Myocyte (in vitro differentiated cells): ENCODE measurements at regions not wholly inside any gene's neighbourhood (a gene's known extent, or its start where the extent isn't known, plus 50 kb on each side); places are given as distances from the start of the nearest gene placed in this dataset.

Experiments used
- DNase-seq: peaks from one replicate; pipeline ENCODE4 v3.0.0-alpha.2; 2012; ENCODE audit warnings: low read depth

DNA sequence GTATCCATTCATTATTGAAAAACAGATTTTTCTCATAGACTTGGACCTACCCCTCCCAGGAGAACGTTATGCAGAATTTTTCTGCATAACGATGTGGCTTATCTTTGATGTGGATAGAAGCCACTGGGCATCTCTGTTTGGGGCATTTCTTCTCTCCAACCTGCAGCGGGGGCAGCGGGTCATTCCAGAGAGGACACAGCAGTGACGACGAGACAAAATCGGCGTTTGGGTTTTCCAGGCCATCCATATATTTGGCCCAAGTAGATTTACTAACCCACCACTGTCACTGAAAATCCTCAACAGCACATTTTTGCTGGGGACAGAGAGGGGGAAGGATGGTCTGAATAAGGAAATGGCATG is 299.3 kb upstream of the PITRM1 start:
- DNase-seq, result no peak

DNA sequence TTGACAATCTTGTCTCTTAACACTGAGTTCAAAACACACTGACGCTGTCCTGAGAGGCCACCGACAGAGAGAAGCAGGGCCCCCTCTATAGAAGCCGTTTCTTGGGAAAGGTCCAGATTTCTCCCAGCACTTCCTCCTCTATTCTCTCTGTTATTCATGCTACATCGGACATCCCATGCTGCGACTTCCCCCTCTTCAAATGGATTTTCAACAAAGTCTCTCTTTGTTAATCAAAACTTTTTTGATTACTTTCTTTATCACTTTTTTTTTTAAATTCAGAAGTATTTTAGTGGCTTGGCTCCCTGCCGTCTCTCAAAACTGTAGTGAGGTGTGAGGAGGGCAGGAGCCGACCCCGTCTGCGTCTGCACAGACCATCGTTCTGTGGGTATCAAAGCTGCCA is 298.9 kb upstream of the PITRM1 start:
- no peak for DNase-seq

DNA sequence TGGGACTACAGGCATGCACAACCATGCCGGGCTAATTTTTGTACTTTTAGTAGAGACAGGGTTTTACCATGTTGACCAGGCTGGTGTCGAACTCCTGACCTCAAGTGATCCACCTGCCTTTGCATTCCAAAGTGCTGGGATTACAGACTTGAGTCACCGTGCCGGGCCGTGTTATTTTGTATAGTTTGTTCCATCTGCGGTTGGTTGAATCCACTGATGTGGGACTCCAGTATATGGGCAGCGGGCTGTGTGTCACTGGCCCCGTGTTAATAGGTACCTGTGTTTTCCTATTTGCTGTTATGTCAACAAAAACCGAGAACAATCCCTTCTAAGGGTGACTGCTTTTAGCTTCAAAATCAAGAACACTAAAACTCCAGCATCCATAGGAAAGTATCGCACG is 297.6 kb upstream of the PITRM1 start:
- DNase-seq, result no peak

DNA sequence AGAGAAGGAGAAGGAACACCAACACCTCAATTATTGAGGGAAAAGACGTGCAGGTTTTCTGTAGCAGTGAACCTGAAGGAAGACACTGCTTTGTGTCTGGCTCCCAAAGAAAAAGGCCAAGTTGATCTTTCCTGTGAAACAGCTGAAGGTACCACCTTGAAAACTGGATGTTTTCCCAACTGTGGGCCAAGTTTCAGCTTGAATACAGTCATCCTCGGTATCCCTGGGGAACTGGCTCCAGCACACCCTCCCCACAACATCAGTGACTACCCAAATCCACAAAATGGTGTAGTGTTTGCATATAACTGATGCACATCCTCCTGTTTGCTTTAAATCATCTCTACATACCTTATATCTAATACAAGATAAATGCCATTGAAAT is 297.0 kb upstream of the PITRM1 start:
- peak; percentile 70 for DNase-seq

DNA sequence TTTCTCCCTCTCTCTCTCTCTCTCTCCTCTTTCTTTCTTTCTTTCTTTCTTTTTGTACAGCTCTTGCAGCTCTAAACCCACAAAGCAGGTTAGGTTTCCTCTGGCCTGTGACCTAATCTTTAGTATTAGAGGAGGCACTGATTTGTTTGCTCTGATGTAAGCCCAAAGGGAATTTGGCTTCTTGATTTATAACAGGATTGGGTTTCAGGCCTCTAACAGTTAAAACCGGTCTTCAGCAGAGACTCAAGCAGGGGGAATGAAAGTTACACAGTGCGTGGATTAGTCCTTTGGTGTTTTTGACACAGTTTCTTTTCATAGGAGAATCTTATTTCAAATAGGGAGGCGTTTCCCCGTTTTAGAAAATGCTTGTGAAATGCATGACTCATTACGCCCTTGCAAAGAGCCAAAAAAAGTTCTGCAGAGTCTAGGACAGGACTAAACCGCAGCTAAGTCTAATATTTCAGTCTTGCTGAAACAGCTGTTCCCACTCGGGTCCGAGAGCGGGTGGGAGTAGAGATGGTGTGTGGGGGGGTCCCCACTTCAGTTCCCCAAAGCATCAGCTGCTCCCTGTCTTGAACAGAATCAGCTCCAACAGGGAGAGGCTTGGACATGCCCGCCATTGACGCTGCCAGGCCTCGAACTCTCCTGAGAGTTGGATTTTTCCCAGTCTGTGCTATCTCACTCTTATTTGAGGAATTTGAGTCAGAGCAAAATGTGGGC is 296.5 kb upstream of the PITRM1 start:
- peak; percentile 98 for DNase-seq

DNA sequence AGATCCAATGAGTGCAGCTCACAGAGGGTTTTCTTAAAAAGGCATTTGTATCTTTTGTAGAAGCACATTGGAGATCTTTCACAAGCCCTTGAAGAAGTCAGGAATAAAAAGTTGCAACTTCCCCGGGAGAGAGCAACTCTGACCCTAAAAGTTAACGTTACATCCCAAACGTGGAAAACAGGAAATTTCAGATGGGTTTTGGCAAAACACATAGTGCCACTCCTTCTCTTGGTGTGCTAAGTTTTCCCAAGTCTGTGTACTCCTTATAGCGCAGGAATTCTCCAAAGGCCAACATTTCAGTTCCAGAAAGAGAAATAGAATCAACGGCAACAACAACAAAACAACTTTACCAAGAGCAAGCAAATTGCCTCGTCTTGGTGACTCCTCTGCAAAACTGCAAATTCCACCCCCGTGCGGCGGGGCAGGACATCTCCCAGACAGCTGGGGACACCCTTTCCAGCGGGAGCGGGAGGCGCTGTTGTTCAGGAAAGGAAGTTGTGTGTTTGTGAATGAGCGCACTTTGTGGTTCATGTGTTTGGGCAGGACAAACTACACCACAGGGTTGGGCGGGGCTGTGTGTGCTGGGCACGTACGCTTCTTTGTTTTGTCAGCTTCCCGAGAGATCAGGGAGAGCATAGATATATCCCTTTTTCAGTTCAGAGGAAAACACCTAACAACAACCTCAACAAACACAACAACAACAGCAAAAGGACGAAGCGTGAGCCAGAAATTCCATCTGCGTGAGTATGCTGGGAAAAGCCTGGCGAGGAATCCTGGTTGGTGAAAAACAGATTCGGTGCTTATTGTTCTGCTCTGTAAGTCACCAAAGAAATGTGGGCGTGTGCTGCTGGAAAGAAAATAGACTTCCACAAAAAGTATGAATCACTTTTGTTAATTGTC is 294.7 kb upstream of the PITRM1 start:
- DNase-seq, result peak; percentile 98

DNA sequence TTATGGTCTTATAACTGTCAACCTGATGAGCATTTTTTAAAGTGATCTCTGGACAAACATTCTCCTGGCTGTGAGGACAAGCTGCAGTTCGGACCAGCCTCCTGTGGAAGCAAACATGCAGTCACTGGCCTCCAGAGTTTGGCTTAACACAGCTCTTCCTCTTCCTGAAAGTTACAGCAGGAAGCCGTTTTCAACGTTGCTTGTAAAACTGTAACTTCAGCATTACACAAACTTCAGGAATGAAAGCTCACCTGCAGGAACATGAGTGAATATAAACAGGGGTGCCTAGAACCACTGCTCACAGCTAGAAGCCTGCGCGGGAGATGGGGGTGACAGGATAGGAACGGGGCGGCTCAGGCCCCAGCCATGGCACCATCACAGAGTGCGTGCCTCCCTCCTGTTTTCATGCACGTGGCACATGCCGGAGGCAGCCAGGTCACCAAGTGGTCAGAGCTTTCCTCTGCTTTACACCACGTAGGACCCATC is 292.9 kb upstream of the PITRM1 start:
- DNase-seq, result no peak

DNA sequence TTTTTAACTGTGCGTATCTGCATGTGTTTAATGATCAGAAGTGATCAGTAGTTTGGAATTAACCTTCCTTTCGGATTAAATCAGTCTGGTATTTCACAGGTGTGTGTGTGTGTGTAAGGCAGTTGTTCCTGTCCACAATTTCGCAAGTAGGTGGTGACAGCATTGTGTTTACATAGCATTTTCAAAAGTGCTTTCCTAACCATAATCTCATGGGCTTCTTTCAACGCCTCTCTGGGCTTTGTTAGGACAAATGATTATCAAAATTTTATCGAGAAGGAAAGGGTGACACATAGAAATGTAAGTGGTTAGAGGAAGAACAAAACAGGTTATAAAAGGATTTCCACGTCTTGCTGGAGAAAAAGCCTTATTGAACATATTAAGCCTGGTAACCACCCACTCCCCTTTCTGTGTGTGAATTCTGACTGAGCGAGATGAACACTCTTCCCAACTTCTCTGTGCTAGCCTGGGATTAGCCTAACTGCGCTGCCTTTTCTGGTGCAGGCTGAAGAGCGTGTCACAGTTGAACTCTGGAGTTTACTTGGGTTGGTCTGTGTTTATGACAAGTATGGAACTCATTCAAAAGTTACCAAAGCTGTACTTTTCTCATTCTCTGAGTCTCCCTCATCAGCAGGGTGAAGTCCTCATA is 292.3 kb upstream of the PITRM1 start:
- no peak for DNase-seq

DNA sequence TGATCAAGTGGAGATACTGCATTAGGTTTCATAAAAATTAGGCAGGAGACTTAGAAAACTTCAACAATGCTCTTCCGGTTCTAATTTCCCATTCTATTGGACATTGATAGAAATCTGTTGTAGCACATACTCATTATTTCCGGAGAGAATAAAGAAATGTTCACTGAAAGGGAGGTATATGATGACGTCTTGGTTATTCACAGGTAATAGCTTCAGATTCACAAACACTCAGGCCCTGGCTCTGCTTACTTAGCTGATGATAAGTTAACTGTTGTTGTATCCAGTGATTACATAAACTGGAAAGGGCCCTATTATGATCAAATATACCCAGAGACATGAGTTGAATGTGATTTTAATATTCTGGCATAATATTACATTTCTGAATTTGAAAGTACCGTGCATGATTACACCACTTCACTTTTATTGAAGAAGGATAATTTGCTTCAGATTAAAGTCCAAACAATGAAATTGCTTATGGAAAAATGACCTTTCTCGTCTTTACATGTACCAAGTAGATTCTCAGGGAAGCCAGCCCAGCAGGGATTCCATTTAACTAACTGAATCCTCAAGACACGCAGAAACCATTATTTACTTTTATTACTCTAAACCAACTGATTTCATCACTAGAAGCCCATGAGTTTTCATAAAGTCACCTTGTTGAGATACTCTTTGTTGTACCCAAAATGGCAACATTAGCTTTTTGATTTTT is 288.0 kb upstream of the PITRM1 start:
- DNase-seq, result no peak

DNA sequence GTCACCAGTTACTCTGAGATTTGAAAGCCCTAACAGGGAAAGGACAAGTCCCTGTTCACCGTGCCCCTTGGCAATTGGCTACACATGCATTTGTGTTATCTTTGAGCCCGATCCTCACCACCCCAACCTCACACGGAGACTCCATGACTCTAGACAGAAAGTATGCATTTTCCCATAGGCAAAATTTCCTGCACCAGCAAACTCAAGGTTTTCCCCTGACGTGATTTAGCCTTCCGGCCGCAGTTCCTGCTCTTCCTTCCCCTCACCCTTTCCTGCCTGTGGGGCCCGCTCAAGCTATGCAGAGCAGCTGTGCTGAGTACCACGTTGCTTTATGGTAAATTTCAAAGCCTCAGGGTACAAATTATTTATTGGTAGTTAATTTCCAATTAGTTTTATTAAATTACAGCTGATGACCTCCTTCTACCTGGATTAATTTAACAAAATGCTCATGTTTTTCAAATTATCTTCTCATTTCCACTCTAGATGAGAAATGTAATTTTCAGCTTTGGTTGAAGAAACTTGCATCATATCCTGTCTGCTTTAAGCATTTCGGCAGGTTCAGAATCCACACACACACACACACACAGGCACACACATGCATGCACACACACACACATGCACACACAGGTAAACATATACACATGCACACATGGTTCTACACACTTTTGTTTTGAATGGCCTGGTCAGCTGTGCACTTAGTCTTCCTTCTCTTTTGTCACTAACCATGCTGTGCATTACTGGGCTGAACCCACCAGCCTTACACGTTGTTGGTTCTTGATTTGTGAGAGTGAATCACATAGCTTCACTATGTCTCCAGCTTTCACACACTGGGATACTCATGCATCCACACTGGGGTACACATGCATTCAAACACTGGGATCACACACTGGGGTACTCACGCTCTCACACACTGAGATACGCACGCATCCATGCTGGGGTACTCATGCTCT is 283.1 kb upstream of the PITRM1 start:
- no peak for DNase-seq

DNA sequence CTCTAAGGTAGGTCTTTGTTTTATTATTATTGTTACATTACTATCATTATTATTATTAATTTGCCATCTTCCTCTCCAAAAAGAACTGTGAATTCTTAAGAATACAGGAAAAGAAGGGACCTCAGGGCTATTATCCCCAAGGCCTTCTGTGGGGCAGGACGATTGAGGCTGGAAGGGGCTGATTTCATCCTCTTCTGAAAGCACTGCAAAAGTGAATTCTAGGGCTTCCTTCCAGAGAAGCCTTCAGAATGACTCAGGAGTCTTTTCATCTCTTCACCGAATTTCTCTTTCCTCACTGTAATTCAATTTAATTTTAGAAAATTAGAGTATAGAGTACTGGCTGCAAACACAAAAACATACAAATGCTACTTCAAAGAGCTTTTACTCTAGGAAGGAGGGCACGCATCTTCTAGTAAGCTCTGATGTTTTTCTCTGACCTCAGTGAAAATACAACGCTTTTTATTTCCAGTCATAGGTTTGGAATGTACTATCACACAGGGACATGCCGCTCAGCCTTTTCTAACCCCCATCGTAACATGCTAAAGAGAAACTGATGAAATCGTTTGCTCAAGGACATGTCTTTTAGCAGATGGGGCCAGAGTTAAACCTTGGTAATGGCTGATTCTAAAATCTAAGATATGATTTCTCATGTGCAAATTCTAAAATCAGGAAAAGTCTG is 280.2 kb upstream of the PITRM1 start:
- peak; percentile 71 for DNase-seq

DNA sequence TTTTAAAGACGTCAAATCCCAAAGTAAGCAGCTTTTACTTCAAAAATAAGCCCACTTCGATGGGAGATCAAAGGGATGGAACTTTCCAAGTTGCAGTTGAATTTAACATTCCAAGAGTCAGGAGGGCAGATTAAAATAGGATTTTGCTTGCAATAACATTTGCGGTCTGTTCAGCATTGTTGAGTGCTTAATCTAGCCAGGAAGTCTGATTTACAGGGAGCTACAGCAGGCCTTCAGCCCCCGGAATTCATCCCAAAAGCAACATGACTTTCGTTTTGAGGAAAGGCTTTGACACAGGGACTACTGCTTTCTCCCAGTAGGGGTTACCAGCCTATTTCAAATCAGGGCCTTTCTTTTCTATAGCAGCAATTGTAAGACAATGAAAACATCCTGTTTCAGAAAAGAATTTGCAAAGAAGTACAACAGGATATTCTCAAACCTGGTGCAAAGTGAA is 279.6 kb upstream of the PITRM1 start:
- peak; percentile 82 for DNase-seq

DNA sequence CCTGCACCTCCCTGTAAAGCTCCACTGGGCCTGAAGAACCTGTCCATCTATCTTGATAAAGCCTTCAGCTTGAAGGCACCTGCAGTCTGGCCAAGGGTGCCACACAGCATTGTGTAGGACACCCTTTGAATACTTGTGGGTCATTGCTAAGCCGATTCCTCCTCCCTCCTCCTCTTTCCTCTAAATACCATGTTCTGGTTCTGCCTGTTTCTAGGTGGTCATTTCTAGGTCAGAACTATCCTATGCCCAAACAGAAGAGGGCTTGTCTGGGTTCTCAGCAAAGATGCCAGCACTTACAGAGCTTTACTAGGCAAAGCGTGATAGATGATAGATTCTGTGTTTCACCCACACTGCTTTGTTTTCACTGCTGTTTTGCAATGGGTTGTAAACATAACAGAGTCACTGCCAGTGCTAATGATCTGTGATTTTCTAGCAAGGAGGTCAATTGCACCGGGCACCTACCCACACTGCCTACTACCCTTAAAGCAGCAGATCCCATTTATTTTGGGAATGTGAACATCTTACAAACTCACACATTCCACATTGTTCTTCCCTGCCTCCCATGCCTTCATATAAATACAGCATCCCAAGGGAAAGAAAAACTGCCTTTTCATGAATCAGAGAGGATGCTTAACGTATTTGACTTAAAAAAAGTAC is 279.1 kb upstream of the PITRM1 start:
- DNase-seq, result no peak

DNA sequence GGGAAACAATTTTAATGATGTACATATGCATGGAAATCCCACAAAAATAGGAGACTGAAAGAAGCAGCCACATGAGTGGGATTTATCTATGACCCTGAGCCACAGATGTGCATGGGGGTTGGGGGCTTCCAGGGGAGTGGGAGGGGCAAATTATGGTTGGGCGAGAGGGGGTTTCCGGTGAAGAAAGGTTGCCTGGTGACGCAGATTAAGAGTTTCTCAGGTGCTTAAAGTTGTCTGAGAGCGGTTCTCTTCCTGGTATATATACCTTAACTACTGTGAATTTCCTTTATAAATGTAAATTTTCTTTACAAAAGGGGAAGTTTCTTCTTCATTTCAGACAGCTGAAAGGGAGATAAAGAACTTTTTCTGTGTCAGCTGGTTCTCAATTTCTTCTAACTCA is 273.6 kb upstream of the PITRM1 start:
- DNase-seq, result no peak

DNA sequence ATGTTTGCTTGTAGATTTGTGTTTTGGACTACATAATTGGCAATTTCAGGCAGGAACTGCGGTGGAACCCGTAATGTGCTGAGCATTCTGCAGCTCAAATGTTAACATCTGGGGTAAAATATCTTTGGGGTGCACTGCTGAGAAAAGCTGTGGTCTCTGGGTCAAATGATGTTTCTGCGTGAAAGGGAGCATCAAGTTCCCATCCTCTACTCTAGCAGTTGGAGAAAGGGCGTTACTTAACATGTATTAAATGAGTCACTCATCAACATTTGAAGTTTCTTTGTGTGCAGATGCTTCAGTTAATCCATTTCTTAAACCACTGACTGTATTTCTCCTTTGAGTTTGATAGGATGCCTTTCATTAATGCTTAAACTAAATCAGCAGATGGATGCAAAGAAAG is 273.1 kb upstream of the PITRM1 start:
- DNase-seq, result no peak

DNA sequence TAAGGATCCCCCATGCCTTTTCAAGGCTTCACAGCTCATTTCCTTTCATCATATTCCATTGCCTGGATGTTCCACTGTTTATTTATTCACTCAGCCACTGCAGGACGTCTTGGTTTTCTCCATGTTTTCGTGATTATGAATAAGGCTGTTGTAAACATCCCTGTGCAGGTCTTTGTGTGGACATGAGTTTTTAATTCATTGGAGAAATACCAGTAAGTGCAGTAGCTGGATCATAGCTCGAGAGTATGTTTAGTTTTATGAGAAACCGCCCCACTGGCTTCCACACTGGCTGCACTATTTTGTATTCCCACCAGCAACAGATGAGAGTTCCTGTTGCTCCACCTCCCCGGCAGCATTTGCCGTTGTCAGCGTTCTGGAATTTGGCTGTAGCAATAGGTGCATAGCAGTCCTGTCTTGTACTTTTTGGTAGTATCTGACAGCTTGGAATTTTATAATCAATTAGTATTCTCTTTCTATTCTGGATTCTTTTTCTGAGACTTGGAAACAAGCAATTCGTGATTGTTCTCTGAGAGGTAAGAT is 269.9 kb upstream of the PITRM1 start:
- no peak for DNase-seq

DNA sequence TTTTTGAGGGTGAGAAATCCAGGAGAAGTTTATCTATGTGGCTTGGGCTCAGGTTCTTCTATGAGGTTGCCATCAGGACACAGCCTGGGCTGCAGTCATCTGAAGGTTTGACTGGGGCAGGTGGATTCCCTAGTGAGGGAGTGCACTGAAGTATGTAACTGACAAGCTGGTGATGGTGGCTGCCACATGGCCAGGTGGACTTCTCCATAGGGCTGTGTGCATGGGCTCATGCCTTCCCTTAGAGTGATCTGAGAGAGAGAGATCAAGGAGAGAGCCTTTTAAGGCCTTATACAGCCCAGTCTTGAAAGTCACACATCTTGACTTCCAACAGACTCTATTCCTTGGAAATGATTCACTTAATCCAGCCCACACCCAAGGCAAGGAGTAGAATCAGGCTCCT is 266.6 kb upstream of the PITRM1 start:
- no peak for DNase-seq

DNA sequence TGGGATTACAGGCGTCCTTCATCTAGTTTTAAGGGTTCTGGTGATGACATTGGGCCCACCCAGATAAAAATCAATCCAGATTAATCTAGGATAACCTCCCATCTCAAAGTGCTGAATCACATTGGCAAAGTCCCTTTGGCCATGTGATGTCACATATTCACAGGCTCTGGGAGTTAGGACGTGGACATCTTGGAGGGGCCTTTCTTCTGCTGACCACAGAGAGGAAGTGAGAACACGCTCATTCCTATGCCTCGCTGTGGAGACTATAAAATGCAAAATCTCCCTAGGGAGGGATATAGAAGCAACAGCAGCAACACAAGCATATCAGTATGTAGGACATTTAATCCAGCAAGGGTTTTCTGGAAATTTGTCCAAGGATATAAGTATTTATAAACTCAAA is 266.0 kb upstream of the PITRM1 start:
- no peak for DNase-seq

DNA sequence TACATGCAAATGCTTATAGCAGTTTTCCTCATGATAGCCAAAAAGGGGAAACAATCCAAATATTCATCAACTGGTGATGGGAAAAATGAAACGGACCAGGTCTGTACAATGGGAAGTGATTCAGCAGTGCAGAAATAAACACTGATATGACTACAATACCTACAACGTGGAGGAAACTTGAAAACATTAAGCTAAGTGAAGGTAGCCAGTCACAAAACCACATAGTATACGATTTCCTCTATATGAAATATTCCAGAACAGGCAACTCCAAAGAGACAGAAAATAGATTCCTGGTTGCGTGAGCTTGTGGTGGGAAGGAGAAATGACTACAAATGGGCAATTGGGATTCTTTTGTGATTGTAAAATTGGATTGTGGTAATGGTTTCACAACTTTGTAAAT is 263.1 kb upstream of the PITRM1 start:
- DNase-seq, result no peak
